CD1c-positive myeloid dendritic cell (primary cell): ENCODE measurements at regions not wholly inside any gene's neighbourhood (a gene's known extent, or its start where the extent isn't known, plus 50 kb on each side); places are given as distances from the start of the nearest gene placed in this dataset.

Source experiments
- DNase-seq: peaks from one replicate; pipeline ENCODE4 v3.0.0-alpha.2; 2016; ENCODE audit errors: extremely low spot score

DNA sequence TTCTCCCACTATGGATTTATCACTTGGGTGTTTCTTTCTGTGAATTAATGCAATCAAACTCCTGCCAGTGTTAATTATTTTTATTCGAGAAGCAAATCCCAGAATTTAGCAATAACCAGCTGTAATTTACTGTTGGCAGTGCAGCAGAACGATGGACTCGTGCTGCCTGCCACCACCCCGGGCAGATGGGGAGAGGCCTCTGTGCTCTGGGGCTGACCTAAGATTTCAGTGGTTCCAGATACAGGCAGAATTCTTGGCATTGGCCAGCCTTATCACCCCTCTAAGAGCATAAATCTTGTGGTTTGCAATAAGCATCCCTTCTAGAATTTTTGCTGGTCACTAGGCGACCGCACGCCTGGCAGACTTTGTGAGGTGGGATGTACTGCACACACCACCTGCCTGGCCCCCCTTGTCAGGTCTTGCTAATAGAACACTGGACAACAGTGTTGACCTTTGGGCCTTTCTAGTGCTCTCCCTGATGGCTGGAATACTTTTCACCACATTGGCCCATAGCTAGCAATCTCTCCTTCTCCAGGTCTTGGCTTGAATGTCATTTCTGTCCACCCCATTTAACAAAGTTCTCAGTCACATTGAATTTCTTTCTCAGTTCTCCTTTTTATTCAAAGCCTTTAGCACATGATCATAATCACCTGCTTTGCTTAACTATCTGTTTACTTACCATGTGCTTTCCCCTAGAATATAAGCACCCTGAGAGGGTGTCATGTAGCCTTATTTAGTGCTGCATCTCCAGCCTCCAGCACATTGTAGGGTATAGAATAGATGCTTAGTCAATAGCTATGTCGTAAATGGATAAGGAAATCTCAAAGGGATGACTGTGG lies 122.1 kb upstream of the DYNLRB2 start:
- no peak for DNase-seq

DNA sequence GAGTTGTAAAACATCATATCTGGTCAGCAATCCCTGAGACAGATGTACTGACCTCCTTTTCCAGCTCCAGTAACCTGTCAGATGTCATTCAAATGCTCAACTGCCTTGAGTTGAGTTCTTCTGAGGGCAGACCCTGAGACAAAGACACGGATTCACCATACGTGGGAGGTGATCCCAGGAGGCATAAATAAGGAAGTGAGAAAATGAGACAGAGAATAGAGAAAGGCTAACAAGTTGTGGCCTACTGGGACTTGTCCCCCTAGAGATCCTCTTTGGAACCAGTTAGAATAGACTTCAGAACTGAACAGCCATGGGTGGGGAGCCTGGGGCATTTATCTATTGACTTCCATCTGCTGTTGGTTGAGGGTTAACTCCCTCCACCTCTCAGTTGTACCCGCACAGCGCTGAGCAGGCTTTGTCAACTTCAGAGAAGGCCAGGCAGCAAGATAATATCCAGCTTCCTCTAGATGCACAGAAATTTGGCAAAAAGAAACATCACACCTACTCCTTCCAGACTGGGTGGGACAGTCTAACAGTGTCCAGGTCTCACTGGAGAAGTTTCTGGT lies 123.0 kb upstream of the DYNLRB2 start:
- no peak for DNase-seq

DNA sequence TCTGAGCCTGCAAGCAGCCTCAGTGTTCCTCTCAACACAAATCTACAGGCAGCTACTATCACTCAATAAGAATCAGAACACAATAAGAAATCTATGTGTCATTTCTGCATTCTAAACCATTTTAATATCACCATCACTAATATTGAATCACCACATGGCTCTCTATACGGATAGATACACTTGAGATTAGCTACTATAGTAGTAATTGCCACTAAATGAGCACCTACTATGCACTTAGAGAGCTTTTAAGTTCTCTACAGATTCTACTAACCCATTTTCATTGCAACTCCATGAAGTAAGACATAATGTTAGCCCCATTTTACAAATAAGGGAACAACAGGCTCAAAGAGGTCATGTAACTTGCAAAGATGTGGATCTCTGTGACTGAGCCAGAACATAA lies 132.8 kb upstream of the DYNLRB2 start:
- DNase-seq: no peak

DNA sequence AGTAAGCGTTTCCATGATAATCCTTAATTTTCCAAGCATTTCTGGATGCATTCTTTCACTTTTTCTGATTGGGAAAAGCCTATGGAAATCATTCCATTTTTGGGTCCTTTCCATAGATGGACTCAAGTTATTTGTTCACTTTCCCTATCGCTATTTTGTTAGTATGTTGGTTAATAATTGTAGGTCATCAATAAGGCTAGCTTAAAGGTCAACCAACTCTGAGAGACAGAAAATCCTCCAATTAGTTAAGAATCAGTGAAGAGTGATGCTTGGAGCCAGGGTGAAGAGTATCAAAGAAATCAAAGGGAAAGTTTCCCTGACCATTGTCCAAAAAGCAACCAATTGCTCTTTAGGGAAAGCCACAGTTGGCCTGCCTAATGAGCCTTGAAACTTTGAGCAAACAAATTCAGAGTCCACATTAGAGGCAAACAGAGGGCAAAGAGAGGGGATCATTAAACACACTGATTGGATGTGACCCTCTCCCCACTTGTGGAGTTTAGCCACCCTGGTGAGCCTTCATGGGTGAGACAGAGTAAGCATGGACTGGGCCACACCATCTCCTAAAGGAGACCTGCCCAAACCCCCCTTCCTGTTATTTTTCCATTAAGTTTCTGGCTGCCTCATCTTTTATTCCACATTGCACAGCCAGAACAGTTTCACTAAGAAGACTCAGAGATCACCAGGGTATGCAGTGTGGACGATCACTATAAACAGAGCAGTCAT lies 133.4 kb upstream of the DYNLRB2 start:
- no peak for DNase-seq

DNA sequence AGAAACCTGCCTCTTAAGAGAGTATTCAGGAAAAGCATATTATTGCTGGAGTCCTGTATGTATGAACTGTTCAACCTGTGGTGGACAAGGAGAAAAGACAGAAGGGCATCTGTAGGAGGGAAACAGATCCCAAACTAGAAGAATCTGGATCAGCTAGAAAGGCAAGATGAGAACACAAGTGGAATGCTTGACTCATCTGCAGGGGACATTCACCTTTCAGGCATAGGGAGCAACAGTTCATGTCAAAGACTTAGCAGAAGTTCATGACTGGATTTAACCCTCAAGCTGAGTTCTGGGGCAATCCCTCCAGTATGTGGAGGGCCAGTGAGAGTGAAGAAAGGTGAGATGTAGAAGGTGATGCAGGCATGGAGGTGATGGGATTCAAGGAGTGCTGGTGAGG lies 135.9 kb upstream of the DYNLRB2 start:
- DNase-seq: no peak

DNA sequence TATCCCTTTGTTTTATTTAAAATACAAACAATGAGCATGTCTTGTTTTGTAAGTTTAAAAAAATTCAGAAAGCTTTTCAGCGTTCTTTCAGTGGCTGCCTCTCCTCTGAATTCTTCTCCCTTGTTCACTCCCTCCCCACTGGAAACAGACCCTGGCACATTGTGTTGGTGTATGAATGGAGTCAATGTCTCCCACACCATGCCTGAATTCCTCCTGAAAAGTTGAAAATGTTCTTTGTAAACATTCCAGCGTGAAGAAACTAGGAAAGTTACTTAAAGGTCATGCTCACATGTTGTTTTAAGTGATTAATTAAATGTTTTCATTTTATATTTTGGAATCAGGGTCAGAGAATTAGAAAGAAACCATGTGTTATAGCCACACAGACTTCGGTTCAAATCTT lies 136.9 kb upstream of the DYNLRB2 start:
- DNase-seq: no peak

DNA sequence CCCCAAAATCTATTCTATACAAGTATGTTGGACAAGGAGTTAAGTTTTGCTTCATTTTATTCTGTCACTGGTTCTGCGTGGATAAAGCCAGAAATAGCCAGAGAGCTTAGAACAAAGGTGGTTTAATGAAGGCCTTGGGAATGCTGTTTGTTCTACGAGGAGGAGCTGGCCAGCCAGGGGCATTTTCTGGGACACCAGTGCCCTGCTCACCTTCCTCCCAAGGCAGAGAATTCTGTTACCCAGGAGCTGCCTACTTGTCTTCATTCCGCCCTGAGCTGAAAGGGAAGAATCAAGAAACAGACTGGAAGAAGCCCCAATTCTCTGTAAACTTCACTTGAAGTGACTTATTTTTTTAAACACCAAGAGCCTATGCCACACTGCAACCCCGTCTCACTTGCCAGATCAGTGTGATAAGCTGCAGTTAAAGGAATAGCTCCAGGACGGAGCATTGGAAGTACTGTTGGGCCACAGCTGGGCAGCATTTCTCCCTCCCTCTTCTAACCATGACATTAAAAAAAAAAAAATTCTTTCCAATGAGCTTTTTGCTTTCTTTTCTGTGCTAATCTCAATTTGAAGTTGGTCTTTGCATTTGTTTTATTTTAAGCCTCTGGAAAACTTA lies 149.8 kb upstream of the DYNLRB2 start:
- no peak for DNase-seq

DNA sequence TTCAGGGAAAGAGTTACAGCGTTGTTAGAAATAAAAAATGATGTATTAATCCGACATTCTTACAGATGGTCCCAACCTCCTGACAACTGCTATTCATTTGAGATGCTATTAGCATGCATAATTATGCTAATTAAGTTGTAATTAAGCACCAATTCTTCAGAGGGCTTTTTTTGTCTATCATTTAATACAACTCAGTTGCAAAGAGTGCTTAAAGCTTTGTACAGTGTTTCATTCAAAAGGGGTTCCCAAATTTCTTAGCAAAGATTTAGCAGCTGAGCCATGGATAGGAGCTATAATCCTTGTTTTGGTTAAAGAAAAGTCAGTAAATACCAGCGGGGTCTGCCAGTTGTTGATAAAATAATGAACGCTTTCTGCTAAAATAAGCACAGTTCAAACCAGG lies 150.7 kb upstream of the DYNLRB2 start:
- no peak for DNase-seq

DNA sequence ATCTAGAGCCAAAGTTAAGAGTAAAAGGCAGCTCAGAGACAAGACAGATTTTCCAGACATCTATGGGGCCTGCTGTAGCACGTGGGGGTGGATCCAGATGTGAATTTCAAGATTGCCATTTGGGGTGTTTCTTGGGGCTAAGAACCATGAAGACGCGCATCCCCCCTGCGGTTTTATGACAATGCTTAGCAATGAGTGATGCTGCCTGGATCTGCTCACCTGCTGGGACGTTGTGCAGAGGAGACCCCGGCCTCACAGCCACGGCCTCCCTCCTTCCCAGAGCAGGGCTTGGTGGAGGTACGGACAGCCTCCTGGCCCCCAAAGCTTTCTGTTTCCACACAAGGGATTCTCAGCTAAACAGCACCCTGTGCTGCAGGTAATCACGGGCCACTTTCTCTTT lies 151.5 kb upstream of the DYNLRB2 start:
- DNase-seq: no peak

DNA sequence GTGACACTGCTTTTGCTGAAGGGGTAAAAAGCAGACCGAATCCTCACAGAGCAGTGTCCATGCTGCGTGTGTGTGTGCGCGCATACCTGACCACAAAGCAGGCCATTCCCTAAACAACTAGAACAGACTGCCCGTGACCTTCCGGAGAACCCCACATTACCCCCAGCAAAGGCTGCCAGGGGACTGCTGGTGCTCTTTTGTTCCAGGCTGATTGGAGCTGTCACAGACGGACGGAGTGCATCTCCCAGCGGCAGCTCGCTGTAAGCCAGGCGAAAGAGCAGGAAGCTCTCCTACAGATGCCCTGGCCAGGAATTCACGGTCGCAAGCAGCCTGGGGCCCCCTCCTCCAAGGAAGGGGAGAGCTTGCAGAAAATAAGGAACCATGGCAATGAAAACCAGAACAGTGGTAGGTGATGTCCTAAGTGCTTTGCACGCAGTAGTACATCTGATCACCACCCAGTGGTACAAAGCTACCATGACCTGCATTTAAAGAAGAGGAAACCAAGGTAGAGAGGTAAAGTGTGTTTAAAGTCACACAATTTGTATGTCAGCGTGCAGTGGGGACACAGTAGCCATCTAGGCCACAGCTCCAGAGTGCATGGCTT lies 153.4 kb upstream of the DYNLRB2 start:
- no peak for DNase-seq

DNA sequence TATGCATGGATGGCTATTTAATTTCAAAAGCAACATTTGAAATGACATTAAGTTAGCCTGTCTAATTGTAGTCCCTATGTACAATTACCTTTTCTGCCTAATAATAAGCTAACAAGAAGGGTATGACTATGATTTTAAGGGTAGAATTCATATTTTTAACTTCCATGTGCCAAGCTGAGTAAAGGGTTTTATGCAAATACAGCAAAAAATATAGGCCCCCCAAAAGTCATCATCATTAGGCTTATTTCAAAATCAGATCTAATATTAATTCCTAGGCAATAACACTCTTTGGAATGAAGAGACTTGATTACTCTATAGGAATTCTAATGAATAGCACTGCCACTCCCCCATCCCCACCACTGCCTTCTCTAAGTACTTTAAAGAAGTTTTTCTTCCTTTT lies 155.9 kb upstream of the DYNLRB2 start:
- no peak for DNase-seq

DNA sequence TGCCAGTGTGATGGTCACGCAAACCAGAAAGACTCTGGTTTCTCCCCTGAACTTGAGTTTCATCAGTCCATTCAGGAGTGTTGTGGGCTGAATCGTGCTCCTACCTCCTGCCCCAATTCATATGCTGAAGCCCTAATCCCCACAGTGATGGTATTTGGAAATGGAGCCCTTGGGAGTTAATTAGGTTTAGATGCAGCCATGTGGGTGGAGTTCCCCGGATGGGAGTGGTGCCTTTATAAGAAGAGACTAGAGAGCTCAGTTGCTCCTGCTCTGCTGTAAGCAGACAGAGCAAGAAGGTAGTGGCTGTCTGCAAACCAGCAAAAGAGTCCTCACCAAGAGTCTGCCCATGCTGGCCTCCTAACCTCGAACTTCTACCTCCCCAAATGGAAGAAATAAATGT lies 160.3 kb upstream of the DYNLRB2 start:
- no peak for DNase-seq

DNA sequence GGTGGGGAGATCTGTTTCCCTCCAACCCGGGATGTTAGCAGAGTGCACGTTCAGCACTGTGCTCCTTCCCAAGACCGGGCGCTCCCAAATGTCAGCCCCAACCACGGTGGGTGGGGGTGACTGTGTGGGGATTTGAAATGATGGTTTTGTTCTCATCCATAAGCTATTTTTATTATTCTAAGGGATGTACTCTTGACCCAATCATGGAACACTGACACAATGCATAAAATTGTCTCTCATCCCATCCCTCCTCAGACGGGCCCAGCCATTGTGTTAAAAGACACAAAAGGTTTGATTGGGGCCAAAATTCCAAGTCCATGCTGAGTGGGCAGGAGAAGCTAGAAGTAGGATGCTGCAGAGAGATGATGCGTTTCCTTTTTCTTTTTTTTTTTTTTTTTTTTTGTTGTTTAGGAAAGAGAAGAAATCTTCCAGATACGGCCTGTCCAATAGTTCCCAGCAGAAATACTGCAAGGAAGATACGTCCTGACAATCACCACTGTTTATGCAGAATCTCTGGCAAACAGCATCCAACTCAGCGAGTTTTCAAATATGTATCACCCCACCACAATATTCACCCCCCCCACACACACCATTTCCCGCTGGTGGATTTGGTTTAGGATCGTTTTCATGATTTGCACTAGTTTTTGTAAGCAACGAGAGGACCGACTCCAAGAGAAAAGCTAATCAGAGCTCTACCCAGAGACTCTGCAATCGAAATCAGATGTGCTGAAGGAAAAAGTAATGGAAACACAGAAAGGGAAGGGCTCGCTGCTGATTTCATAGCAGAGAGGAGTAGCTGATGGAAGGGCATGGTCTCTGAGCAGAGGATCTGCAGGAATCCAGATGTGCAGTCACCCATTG lies 163.5 kb upstream of the DYNLRB2 start:
- DNase-seq: no peak

DNA sequence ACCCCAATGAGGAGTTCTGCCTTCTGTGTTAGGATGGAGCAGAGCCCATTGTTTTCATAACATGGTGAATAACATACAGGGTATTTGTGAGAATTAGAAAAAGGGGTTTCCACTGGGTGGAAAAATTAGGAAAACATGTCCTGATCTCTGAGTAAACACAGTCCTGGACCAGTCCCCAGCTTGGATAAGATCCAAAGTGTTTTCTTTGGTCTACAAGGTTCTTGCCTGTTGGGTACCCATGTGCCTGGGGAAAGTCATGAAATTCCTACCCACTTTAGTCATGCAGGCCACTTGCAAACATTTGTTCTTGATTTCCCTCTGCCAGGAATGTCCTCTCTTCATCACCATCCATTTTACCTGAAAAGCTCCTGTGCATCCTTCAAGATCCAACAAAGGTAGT lies 164.8 kb upstream of the DYNLRB2 start:
- DNase-seq: no peak

DNA sequence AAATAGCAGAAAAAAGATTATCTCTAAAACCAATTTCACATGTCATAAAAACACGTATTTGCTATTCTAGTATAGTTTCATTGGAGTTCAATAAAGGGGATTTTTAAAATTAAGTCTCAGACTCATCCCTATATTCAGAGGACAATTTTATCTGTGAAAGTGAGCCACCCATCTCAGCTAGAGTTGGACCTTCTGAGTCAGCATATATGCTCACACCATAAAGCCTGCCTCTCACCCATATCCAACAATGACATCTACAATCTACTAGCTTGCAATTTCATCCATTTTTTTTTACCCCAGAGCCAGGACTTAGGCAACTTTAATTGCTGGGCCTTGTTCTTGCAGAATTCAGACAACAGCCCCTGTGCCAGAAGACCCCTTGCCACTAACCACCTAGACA lies 165.3 kb upstream of the DYNLRB2 start:
- DNase-seq: no peak

DNA sequence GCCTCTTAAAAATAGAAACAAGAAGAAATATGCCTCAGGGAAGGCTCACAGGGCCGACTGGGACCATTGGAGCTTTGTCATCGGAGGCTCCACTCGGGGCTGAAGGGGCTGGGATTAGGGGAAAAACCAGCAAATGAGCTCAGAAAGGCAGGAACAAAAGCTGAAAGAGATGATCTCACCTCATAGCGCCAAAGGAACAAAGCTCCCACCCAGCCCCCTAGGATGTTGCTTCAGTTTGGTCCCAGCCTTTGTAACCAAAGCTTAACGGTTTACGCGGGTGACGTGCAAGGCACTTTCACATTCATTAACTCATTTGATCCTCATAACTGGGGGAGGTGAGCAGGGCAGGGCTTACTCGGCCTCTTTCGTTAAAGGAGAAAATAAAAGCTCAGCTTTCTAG lies 168.5 kb upstream of the DYNLRB2 start:
- no peak for DNase-seq

DNA sequence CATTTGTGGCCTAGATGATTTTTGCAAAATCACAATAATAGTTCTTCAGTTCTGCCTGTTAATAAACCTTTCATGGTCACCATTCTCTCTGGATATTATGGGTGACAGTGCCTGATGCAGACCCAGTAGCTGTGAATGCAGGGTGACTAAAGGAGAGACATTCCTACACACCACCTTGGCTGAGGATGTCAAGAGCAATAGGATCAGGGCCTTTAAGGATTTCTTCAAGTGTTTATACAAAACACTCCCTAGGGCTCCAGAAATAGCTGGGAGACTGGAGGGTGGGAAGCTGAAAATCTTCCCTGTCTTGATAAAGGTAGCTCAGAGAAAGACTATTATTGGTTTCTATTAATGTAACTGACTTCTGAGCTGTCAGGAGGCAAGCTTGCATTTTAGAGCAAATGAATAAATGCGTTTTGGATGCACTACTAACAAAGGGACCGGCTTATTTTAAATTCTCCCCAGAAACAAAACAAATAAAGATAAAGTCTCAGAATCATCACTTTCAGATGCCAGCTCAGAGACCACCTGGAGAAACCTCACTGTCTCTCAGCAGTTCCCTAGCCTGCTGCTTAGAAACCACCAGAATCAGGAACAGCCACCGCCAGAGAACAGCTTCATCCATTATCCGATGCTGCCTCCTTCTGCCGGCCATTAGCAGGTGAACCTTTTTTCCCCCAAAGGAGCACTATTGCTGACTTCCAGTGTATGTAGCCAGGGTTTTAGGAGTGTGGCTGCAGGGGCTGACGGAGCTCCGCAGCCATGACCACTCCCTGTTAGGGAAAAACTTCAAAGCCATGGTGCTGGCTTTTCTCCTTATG lies 171.4 kb upstream of the DYNLRB2 start:
- no peak for DNase-seq

DNA sequence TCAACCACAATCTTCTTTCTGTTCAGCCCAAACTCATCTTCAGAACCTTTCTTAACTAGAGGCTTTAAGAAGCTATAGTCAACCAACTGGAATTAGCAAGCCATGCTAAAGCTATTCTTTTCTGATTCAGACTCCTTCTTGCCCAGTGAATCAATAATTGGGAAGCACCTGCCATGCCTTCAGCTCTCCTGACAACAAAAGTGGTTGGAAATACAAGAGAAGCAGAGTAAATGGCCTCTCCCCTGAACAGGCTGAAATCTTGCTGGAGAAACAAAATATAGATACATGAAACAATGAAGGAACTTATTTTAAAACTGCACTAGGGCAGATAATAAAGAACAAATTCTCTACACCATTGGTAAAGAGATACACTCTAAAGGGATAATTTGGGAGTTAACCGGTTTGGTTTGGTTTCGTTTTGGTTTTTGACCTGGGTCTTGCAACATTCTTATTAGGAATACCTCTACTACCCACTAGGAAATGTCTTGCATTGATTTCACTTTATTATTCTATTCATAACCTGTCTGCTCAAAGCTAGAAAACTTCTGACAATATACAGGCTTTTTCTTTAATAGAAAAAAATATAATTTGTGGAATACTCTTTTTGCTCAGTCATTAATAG lies 173.6 kb upstream of the DYNLRB2 start:
- no peak for DNase-seq

DNA sequence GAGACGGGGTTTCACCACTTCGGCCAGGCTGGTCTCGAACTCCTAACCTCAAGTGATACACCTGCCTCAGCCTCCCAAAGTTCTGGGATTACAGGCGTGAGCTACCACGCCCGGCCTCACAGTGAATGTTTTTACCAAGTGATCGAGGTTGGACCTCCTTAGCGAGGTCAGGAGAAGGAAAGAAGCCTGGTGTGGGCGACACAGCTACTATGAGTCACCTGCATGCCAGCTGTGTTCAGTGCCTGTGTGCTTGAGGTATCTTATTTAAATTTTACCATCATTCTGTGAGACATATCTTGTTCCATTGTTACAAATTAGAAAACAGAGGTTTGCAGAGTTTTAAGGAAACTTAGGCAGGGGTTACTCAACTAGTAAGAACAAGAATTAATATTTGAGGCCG lies 174.8 kb upstream of the DYNLRB2 start:
- DNase-seq: no peak

DNA sequence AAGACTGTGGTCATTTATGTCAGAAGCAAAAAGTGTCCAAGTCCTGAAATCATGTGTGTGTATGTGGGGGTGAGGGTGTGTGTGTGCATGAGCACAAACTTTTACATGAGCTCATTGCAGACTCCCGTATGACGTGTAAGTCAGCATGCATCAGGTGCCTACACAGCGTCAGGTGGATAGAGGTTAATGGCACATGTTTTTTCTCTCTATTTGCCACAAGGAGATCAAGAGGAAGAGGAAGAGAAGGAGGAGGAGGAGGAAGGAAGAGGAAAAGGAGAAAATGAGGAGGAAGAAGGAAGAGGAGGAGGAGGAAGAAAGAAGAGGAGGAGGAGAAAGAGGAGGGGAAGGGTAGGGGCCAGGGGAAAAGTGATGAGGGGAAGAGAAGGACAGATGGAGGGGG lies 178.0 kb upstream of the DYNLRB2 start:
- no peak for DNase-seq
